Epithelial cell of prostate (primary cell): ENCODE measurements at regions not wholly inside any gene's neighbourhood (a gene's known extent, or its start where the extent isn't known, plus 50 kb on each side); places are given as distances from the start of the nearest gene placed in this dataset.

ENCODE experiments used
- DNase-seq: peaks from one replicate; pipeline ENCODE4 v3.0.0-alpha.2; 2011; ENCODE audit warnings: low read depth, low spot score
- H3K27ac ChIP-seq: fragments of 450-650 bp; 2 replicates; pipeline ENCODE4 v1.5.1; 2017; ENCODE audit warnings: mild to moderate bottlenecking

GRCh38 chr1:228983661-228984060, 248.4 kb downstream of the RHOU start:
- H3K27ac ChIP-seq: no peak overlapping the region
- no peak for DNase-seq

- DNase-seq: no peak
- H3K27ac ChIP-seq: no peak overlapping the region
Observed at GRCh38 chr1:228984107-228984506, 248.8 kb downstream of the RHOU start.

GRCh38 chr1:228984646-228985631, 249.7 kb downstream of the RHOU start:
- no peak for DNase-seq
- H3K27ac ChIP-seq: no peak overlapping the region

- H3K27ac ChIP-seq: no peak overlapping the region
- no peak for DNase-seq
Observed at GRCh38 chr1:228985661-228986060, 250.4 kb downstream of the RHOU start.

- no peak overlapping the region for H3K27ac ChIP-seq
- no peak for DNase-seq
Observed at GRCh38 chr1:228986093-228986904, 251.0 kb downstream of the RHOU start.

- no peak overlapping the region for H3K27ac ChIP-seq
- no peak for DNase-seq
Observed at GRCh38 chr1:228987286-228987685, 252.0 kb downstream of the RHOU start.

- no peak overlapping the region for H3K27ac ChIP-seq
- no peak for DNase-seq
Observed at GRCh38 chr1:228987736-228988506, 252.6 kb downstream of the RHOU start.

- no peak overlapping the region for H3K27ac ChIP-seq
- DNase-seq: no peak
Observed at GRCh38 chr1:228988664-228989063, 253.4 kb downstream of the RHOU start.

GRCh38 chr1:228989176-228989575, 253.9 kb downstream of the RHOU start:
- DNase-seq: no peak
- H3K27ac ChIP-seq: no peak overlapping the region

GRCh38 chr1:228989676-228989991, 254.4 kb downstream of the RHOU start:
- DNase-seq: no peak
- no peak overlapping the region for H3K27ac ChIP-seq

GRCh38 chr1:228989992-228990827, 254.9 kb downstream of the RHOU start:
- H3K27ac ChIP-seq: no peak overlapping the region

GRCh38 chr1:228990906-228991569, 255.8 kb downstream of the RHOU start:
- no peak overlapping the region for H3K27ac ChIP-seq

More at GRCh38 chr1:228989992-228990827, 254.9 kb downstream of the RHOU start:
- no peak for DNase-seq

GRCh38 chr1:228992044-228992443, 256.8 kb downstream of the RHOU start:
- DNase-seq: no peak
- H3K27ac ChIP-seq: no peak overlapping the region

More at GRCh38 chr1:228990906-228991569, 255.8 kb downstream of the RHOU start:
- no peak for DNase-seq

GRCh38 chr1:228992907-228993535, 257.7 kb downstream of the RHOU start:
- no peak overlapping the region for H3K27ac ChIP-seq
- DNase-seq: no peak

GRCh38 chr1:228994676-228995594, 259.7 kb downstream of the RHOU start:
- no peak for DNase-seq
- no peak overlapping the region for H3K27ac ChIP-seq

- no peak overlapping the region for H3K27ac ChIP-seq
- no peak for DNase-seq
Observed at GRCh38 chr1:228996281-228996680, 261.0 kb downstream of the RHOU start.

- DNase-seq: no peak
- H3K27ac ChIP-seq: no peak overlapping the region
Observed at GRCh38 chr1:228997721-228998144, 262.5 kb downstream of the RHOU start.

GRCh38 chr1:228998179-228998578, 262.9 kb downstream of the RHOU start:
- H3K27ac ChIP-seq: no peak overlapping the region
- no peak for DNase-seq
